ENCODE measurements at regions not wholly inside any gene's neighbourhood (a gene's known extent, or its start where the extent isn't known, plus 50 kb on each side); places are given as distances from the start of the nearest gene placed in this dataset.

DNA sequence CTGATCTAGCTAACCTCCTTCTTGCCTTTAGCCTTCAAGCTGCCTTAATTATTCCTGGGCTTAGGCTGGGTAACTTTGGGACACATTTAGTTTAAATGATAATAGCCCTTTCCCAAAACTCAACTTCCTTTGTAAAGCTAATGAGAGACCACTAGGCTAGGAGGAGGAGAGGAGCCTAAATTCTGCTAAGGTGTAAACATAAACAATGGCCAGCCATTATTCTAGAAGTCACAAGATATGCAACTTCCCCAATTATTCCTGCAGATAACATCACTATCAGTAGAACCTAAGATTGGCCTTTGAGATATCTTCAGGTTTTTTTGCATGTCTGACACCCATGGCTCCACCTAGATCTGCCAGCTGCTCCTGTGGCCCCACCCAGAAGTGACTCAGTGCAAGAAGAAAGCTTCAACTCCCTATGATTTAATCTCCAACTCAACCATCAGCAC lies 131.2 kb upstream of the FAM20A start:
- Histone ChIP-seq H2BK12ac (ENCODE audit: low read length in 2 of 2) (no peak overlapping the region), H3K4me2 (ENCODE audit: low read length, poor library complexity, severe bottlenecking) (no peak overlapping the region), H3K27me3 (ENCODE audit: control insufficient read depth in 1 of 2, insufficient read depth in 1 of 2, low read length in 2 of 2) (no peaks in the 10 kb centered on the region), H3K9ac (ENCODE audit: low read length) (no peak overlapping the region), H2BK15ac (ENCODE audit: low read depth, poor library complexity, severe bottlenecking) (no peak overlapping the region), H2AK5ac (ENCODE audit: low read length, severe bottlenecking) (no peak overlapping the region), H3K79me1 (replicated peaks; ENCODE audit: low read length, poor library complexity, severe bottlenecking) (no peaks in the 10 kb centered on the region), H3K18ac (ENCODE audit: low read depth in 1 of 2, low read length in 2 of 2) (no peak overlapping the region), H2AFZ (ENCODE audit: low read depth, low read length) (no peak overlapping the region), H3K4me3 (ENCODE audit: insufficient read depth in 1 of 2, low read depth in 1 of 2, low read length in 2 of 2) (peak overlapping the region in 1 of 2 experiments; percentile 8), H3K27ac (ENCODE audit: low read length, poor library complexity, severe bottlenecking) (no peak overlapping the region), H3K4me1 (ENCODE audit: control insufficient read depth, insufficient read depth, low read depth, low read length) (no peaks in the 10 kb centered on the region), H3K14ac (ENCODE audit: low read length in 2 of 2) (no peak overlapping the region), H3K23ac (ENCODE audit: low read length in 2 of 2) (no peak overlapping the region), H2BK120ac (ENCODE audit: low read depth, low read length) (no peak overlapping the region), H2BK5ac (ENCODE audit: low read depth, low read length, poor library complexity, severe bottlenecking) (no peak overlapping the region), H3K4ac (ENCODE audit: low read depth in 1 of 2, low read length in 2 of 2) (no peak overlapping the region), H4K91ac (ENCODE audit: low read length) (no peak overlapping the region), H4K8ac (ENCODE audit: low read length) (no peak overlapping the region), H3K36me3 (ENCODE audit: control insufficient read depth in 1 of 2, insufficient read depth in 2 of 2, low read depth in 1 of 2, low read length in 2 of 2) (no peaks in the 10 kb centered on the region), H3K9me3 (ENCODE audit: control insufficient read depth, low read length) (no peaks in the 10 kb centered on the region)
- no peak for DNase-seq

DNA sequence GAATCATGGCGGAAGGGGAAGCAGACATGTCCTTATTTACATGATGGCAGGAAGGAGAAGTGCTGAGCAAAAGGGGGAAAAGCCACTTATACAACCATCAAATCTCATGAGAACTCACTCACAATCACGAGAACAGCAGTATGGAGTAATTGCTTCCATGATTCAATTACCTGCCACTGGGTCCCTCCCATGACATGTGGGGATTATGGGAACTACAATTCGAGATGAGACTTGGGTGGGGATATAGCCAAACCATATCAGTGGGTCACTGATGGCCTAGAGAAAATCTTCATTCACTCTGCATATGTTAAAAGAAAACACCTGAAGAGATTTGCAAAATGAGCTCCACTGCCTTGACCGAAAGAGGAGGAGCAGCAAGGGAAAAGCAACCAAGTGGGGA lies 130.3 kb upstream of the FAM20A start:
- DNase-seq: no peak
- Histone ChIP-seq H2AFZ (ENCODE audit: low read depth, low read length) (no peak overlapping the region), H2BK12ac (ENCODE audit: low read length in 2 of 2) (no peak overlapping the region), H3K4me1 (ENCODE audit: control insufficient read depth, insufficient read depth, low read depth, low read length) (no peaks in the 10 kb centered on the region), H3K9me3 (ENCODE audit: control insufficient read depth, low read length) (no peaks in the 10 kb centered on the region), H3K79me1 (replicated peaks; ENCODE audit: low read length, poor library complexity, severe bottlenecking) (no peaks in the 10 kb centered on the region), H3K23ac (ENCODE audit: low read length in 2 of 2) (no peak overlapping the region), H3K4ac (ENCODE audit: low read depth in 1 of 2, low read length in 2 of 2) (no peak overlapping the region), H3K9ac (ENCODE audit: low read length) (no peak overlapping the region), H4K8ac (ENCODE audit: low read length) (peak overlapping the region; percentile 4), H2AK5ac (ENCODE audit: low read length, severe bottlenecking) (no peak overlapping the region), H4K91ac (ENCODE audit: low read length) (no peak overlapping the region), H3K18ac (ENCODE audit: low read depth in 1 of 2, low read length in 2 of 2) (no peak overlapping the region), H3K27ac (ENCODE audit: low read length, poor library complexity, severe bottlenecking) (no peak overlapping the region), H2BK5ac (ENCODE audit: low read depth, low read length, poor library complexity, severe bottlenecking) (no peak overlapping the region), H3K4me2 (ENCODE audit: low read length, poor library complexity, severe bottlenecking) (no peak overlapping the region), H3K27me3 (ENCODE audit: control insufficient read depth in 1 of 2, insufficient read depth in 1 of 2, low read length in 2 of 2) (no peaks in the 10 kb centered on the region), H2BK15ac (ENCODE audit: low read depth, poor library complexity, severe bottlenecking) (no peak overlapping the region), H3K36me3 (ENCODE audit: control insufficient read depth in 1 of 2, insufficient read depth in 2 of 2, low read depth in 1 of 2, low read length in 2 of 2) (no peaks in the 10 kb centered on the region), H3K4me3 (ENCODE audit: insufficient read depth in 1 of 2, low read depth in 1 of 2, low read length in 2 of 2) (no peak overlapping the region), H2BK120ac (ENCODE audit: low read depth, low read length) (no peak overlapping the region), H3K14ac (ENCODE audit: low read length in 2 of 2) (no peak overlapping the region)
- 56% methylated on average over 3 of the region's 4 CpGs for WGBS

DNA sequence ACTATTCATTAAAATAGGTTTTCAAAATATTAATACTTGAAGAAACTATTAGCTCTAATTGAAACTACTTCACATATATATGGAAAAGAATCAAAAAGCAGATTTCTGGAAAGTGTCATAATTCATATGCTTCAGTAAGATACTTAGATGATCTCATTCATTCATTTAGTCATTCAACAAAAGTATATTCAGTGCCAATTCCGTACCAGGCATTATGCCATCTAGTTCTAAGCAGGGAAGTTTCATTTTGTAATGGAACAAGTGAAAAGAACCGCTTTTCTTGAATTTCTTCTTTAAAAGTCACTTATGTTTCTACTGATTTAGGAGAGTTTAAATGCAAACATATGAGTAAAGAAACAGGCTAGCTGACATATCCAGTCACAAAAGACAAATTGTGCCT lies 118.3 kb upstream of the FAM20A start:
- Histone ChIP-seq H2AFZ (ENCODE audit: low read depth, low read length) (no peak overlapping the region), H3K4me1 (ENCODE audit: control insufficient read depth, insufficient read depth, low read depth, low read length) (no peaks in the 10 kb centered on the region), H2BK5ac (ENCODE audit: low read depth, low read length, poor library complexity, severe bottlenecking) (no peak overlapping the region), H2AK5ac (ENCODE audit: low read length, severe bottlenecking) (no peak overlapping the region), H3K4ac (ENCODE audit: low read depth in 1 of 2, low read length in 2 of 2) (no peak overlapping the region), H3K9me3 (ENCODE audit: control insufficient read depth, low read length) (no peaks in the 10 kb centered on the region), H3K36me3 (ENCODE audit: control insufficient read depth in 1 of 2, insufficient read depth in 2 of 2, low read depth in 1 of 2, low read length in 2 of 2) (no peaks in the 10 kb centered on the region), H3K4me2 (ENCODE audit: low read length, poor library complexity, severe bottlenecking) (no peak overlapping the region), H3K79me1 (replicated peaks; ENCODE audit: low read length, poor library complexity, severe bottlenecking) (no peaks in the 10 kb centered on the region), H3K27ac (ENCODE audit: low read length, poor library complexity, severe bottlenecking) (no peak overlapping the region), H4K91ac (ENCODE audit: low read length) (no peak overlapping the region), H2BK120ac (ENCODE audit: low read depth, low read length) (no peak overlapping the region), H3K4me3 (ENCODE audit: insufficient read depth in 1 of 2, low read depth in 1 of 2, low read length in 2 of 2) (no peak overlapping the region), H2BK12ac (ENCODE audit: low read length in 2 of 2) (no peak overlapping the region), H3K23ac (ENCODE audit: low read length in 2 of 2) (no peak overlapping the region), H3K9ac (ENCODE audit: low read length) (peak overlapping the region; percentile 59), H3K14ac (ENCODE audit: low read length in 2 of 2) (no peak overlapping the region), H3K18ac (ENCODE audit: low read depth in 1 of 2, low read length in 2 of 2) (no peak overlapping the region), H4K8ac (ENCODE audit: low read length) (no peak overlapping the region), H3K27me3 (ENCODE audit: control insufficient read depth in 1 of 2, insufficient read depth in 1 of 2, low read length in 2 of 2) (no peaks in the 10 kb centered on the region), H2BK15ac (ENCODE audit: low read depth, poor library complexity, severe bottlenecking) (no peak overlapping the region)
- WGBS: 100% methylated on average over 2 of the region's 2 CpGs
- DNase-seq: no peak

DNA sequence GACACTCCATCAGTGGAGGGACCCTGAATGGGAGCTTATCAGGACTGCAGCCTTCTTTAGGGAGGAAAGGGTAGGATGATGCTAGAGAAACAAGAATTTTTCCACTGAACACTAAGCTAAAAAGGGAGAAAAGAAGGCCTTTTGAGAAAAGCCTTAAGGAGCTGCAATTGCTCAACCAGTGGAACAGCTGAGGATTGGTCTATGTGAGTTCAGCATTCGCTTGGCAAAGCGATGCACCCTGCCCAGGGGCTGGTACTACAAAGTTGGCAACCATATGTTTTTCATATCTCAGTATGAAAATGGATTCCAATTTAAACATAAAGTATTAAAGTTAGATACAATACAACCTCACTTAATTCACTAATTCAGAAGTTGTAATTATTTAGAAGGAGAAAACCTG lies 117.8 kb upstream of the FAM20A start:
- no peak overlapping the region for H3K23ac ChIP-seq (ENCODE audit: low read length in 2 of 2)
- WGBS: 100% methylated on average over 1 of the region's 2 CpGs

More for the DNA sequence above, 117.8 kb upstream of the FAM20A start:
- DNase-seq: no peak
- H3K36me3 ChIP-seq (ENCODE audit: control insufficient read depth in 1 of 2, insufficient read depth in 2 of 2, low read depth in 1 of 2, low read length in 2 of 2): no peaks in the 10 kb centered on the region
- no peak overlapping the region for H3K4me3 ChIP-seq (ENCODE audit: insufficient read depth in 1 of 2, low read depth in 1 of 2, low read length in 2 of 2)
- H3K27ac ChIP-seq (ENCODE audit: low read length, poor library complexity, severe bottlenecking): no peak overlapping the region
- no peak overlapping the region for H4K91ac ChIP-seq (ENCODE audit: low read length)
- no peaks in the 10 kb centered on the region for H3K9me3 ChIP-seq (ENCODE audit: control insufficient read depth, low read length)
- no peak overlapping the region for H3K14ac ChIP-seq (ENCODE audit: low read length in 2 of 2)
- no peaks in the 10 kb centered on the region for H3K79me1 ChIP-seq (replicated peaks; ENCODE audit: low read length, poor library complexity, severe bottlenecking)
- H4K8ac ChIP-seq (ENCODE audit: low read length): no peak overlapping the region
- peak overlapping the region; percentile 65 for H3K9ac ChIP-seq (ENCODE audit: low read length)
- no peaks in the 10 kb centered on the region for H3K4me1 ChIP-seq (ENCODE audit: control insufficient read depth, insufficient read depth, low read depth, low read length)
- no peak overlapping the region for H2AK5ac ChIP-seq (ENCODE audit: low read length, severe bottlenecking)
- no peak overlapping the region for H2BK12ac ChIP-seq (ENCODE audit: low read length in 2 of 2)
- peak overlapping the region in 1 of 2 experiments; percentile 12 for H3K18ac ChIP-seq (ENCODE audit: low read depth in 1 of 2, low read length in 2 of 2)
- no peak overlapping the region for H2BK5ac ChIP-seq (ENCODE audit: low read depth, low read length, poor library complexity, severe bottlenecking)
- no peak overlapping the region for H2BK15ac ChIP-seq (ENCODE audit: low read depth, poor library complexity, severe bottlenecking)
- H3K4ac ChIP-seq (ENCODE audit: low read depth in 1 of 2, low read length in 2 of 2): no peak overlapping the region
- H3K4me2 ChIP-seq (ENCODE audit: low read length, poor library complexity, severe bottlenecking): no peak overlapping the region
- H2BK120ac ChIP-seq (ENCODE audit: low read depth, low read length): no peak overlapping the region
- H2AFZ ChIP-seq (ENCODE audit: low read depth, low read length): no peak overlapping the region
- no peaks in the 10 kb centered on the region for H3K27me3 ChIP-seq (ENCODE audit: control insufficient read depth in 1 of 2, insufficient read depth in 1 of 2, low read length in 2 of 2)

Data from mesenchymal stem cell (in vitro differentiated cells and primary cell).